WTC11 (cell line): ENCODE measurements at regions not wholly inside any gene's neighbourhood (a gene's known extent, or its start where the extent isn't known, plus 50 kb on each side); places are given as distances from the start of the nearest gene placed in this dataset.

ENCODE experiments used
- ATAC-seq: fragments of 200-7000 bp; cut with Tn5 transposase; 2 replicates; pipeline ENCODE4 v1.10.0; 2021; ENCODE audit warnings: mild to moderate bottlenecking, moderate library complexity
- CTCF ChIA-PET: fragments of 300-600 bp; sonication (Branson Sonifier 250); formaldehyde crosslinking; loops from one replicate; lab custom pipeline; 2021; ENCODE audit warnings: antibody characterized with exemption; lab: Charles Lee
- POLR2A ChIA-PET: fragments of 350-600 bp; sonication (Branson Sonifier 250); formaldehyde crosslinking; loops from one replicate; lab custom pipeline; 2021; ENCODE audit warnings: antibody characterized with exemption; lab: Charles Lee
- DNase-seq: peaks from one replicate; pipeline ENCODE4 v3.0.0; 2021; ENCODE audit warnings: low spot score
- H3K27ac Mint-ChIP-seq: 2 replicates; pipeline ENCODE4 v1.8.0; 2021; ENCODE audit warnings: mixed read lengths
- H3K27me3 Mint-ChIP-seq: 2 replicates; pipeline ENCODE4 v1.8.0; 2021; ENCODE audit warnings: low read depth, mild to moderate bottlenecking, moderate library complexity, mixed read lengths
- H3K36me3 Mint-ChIP-seq: 2 replicates; pipeline ENCODE4 v1.8.0; 2021; ENCODE audit warnings: mixed read lengths
- H3K4me1 Mint-ChIP-seq: 2 replicates; pipeline ENCODE4 v1.8.0; 2022; ENCODE audit warnings: mixed read lengths
- H3K4me3 Mint-ChIP-seq: 2 replicates; pipeline ENCODE4 v1.8.0; 2021; ENCODE audit warnings: mild to moderate bottlenecking, moderate library complexity, mixed read lengths
- H3K9me3 Mint-ChIP-seq: 2 replicates; pipeline ENCODE4 v1.8.0; 2021; ENCODE audit warnings: mixed read lengths
- AFF4 ChIP-seq: sonication (generic); formaldehyde crosslinking; IDR thresholded peaks from 2 replicates; pipeline ENCODE4 v1.8.1; 2023; ENCODE audit warnings: mild to moderate bottlenecking, missing genetic modification reagents, borderline replicate concordance
- ARID4B ChIP-seq: sonication (generic); formaldehyde crosslinking; IDR thresholded peaks from 2 replicates; pipeline ENCODE4 v1.8.0; 2023; ENCODE audit warnings: missing genetic modification reagents, mild to moderate bottlenecking, borderline replicate concordance
- ATF3 ChIP-seq: sonication (generic); formaldehyde crosslinking; conservative IDR thresholded peaks from 2 replicates; pipeline ENCODE4 v1.8.1; 2022; ENCODE audit warnings: mild to moderate bottlenecking, missing genetic modification reagents
- E2F1 ChIP-seq: sonication (generic); formaldehyde crosslinking; IDR thresholded peaks from 2 replicates; pipeline ENCODE4 v1.8.0; 2022; ENCODE audit warnings: mild to moderate bottlenecking, missing genetic modification reagents
- EMX1 ChIP-seq: fragments of 250-450 bp; sonication (Bioruptor Pico); IDR thresholded peaks from 2 replicates; pipeline ENCODE4 v1.8.0; 2021; ENCODE audit warnings: mild to moderate bottlenecking
- ERG ChIP-seq: fragments of 250-450 bp; sonication (Bioruptor Pico); IDR thresholded peaks from 2 replicates; pipeline ENCODE4 v1.8.0; 2021; ENCODE audit warnings: mild to moderate bottlenecking
- FOXK1 ChIP-seq: sonication (generic); formaldehyde crosslinking; IDR thresholded peaks from 2 replicates; pipeline ENCODE4 v1.8.0; 2022; ENCODE audit warnings: mild to moderate bottlenecking, moderate library complexity, missing genetic modification reagents
- GRHL2 ChIP-seq: fragments of 250-450 bp; sonication (Bioruptor Pico); IDR thresholded peaks from 2 replicates; pipeline ENCODE4 v1.8.0; 2022; ENCODE audit warnings: mild to moderate bottlenecking, moderate library complexity; ENCODE audit not compliant: insufficient replicate concordance, severe bottlenecking
- JAZF1 ChIP-seq: fragments of 250-450 bp; sonication (Bioruptor Pico); IDR thresholded peaks from 2 replicates; pipeline ENCODE4 v1.9.0; 2021; ENCODE audit warnings: moderate library complexity, mild to moderate bottlenecking, inconsistent platforms
- NFATC4 ChIP-seq: fragments of 250-450 bp; sonication (Bioruptor Pico); IDR thresholded peaks from 2 replicates; pipeline ENCODE4 v1.9.0; 2021; ENCODE audit warnings: mild to moderate bottlenecking
- NFYB ChIP-seq: sonication (generic); formaldehyde crosslinking; conservative IDR thresholded peaks from 2 replicates; pipeline ENCODE4 v1.8.0; 2022; ENCODE audit warnings: low read depth, missing genetic modification reagents
- PRRX2 ChIP-seq: fragments of 250-450 bp; sonication (Bioruptor Pico); IDR thresholded peaks from 2 replicates; pipeline ENCODE4 v1.8.0; 2021; ENCODE audit warnings: mild to moderate bottlenecking
- STAT6 ChIP-seq: sonication (generic); formaldehyde crosslinking; conservative IDR thresholded peaks from 2 replicates; pipeline ENCODE4 v1.8.1; 2023; ENCODE audit warnings: mild to moderate bottlenecking, low read depth, missing genetic modification reagents, moderate library complexity
- TCF7 ChIP-seq: sonication (generic); formaldehyde crosslinking; IDR thresholded peaks from 2 replicates; pipeline ENCODE4 v1.8.0; 2022; ENCODE audit warnings: mild to moderate bottlenecking, low read depth, missing genetic modification reagents, moderate library complexity
- TEAD4 ChIP-seq: sonication (generic); formaldehyde crosslinking; IDR thresholded peaks from 2 replicates; pipeline ENCODE4 v1.8.0; 2022; ENCODE audit warnings: mild to moderate bottlenecking, missing genetic modification reagents
- TP53 ChIP-seq: sonication (generic); formaldehyde crosslinking; IDR thresholded peaks from 2 replicates; pipeline ENCODE4 v1.8.1; 2023; ENCODE audit warnings: mild to moderate bottlenecking, missing genetic modification reagents
- ZNF138 ChIP-seq: sonication (generic); formaldehyde crosslinking; conservative IDR thresholded peaks from 2 replicates; pipeline ENCODE4 v1.8.1; 2022; ENCODE audit warnings: mild to moderate bottlenecking, moderate library complexity, missing genetic modification reagents
- ZNF423 ChIP-seq: fragments of 250-450 bp; sonication (Bioruptor Pico); IDR thresholded peaks from 2 replicates; pipeline ENCODE4 v2.1.2; 2022; ENCODE audit warnings: mild to moderate bottlenecking, moderate library complexity

- H3K36me3 Mint-ChIP-seq: no peaks in the 10 kb centered on the region
- ChIA-PET POLR2A (no interaction called here), CTCF (interaction anchor here (0.9 kb wide), 1 partner anchor 23 kb away, joined by 7 read pairs; no protein-coding TSS in a partner anchor)
- peaks cover 10% of the 10 kb centered on the region for H3K4me1 Mint-ChIP-seq
- no peaks in the 10 kb centered on the region for H3K9me3 Mint-ChIP-seq
- no peak for TF ChIP-seq FOXK1 (CRISPR knock-in tag)
- no peak for TF ChIP-seq AFF4 (CRISPR knock-in tag)
- TF ChIP-seq NFATC4 (CRISPR knock-in tag): no peak
- no peak for TF ChIP-seq PRRX2
- no peak for TF ChIP-seq ERG
- TF ChIP-seq NFYB (CRISPR knock-in tag): no peak
- TF ChIP-seq GRHL2 (CRISPR knock-in tag): no peak
- no peak for TF ChIP-seq ATF3 (CRISPR knock-in tag)
- no peak for TF ChIP-seq ZNF423 (CRISPR knock-in tag)
- TF ChIP-seq TP53 (CRISPR knock-in tag): no peak
- H3K4me3 Mint-ChIP-seq: no peak overlapping the region
- no peaks in the 10 kb centered on the region for H3K27me3 Mint-ChIP-seq
- no peak for DNase-seq
- H3K27ac Mint-ChIP-seq: no peak overlapping the region
- ATAC-seq: no peak
Observed at GRCh38 chr3:157888040-157888439, 218.2 kb downstream of the SHOX2 start.

- H3K36me3 Mint-ChIP-seq: peaks cover 28% of the 10 kb centered on the region
- H3K4me1 Mint-ChIP-seq: no peaks in the 10 kb centered on the region
- no peak overlapping the region for H3K27ac Mint-ChIP-seq
- ChIA-PET CTCF (no interaction called here), POLR2A (no interaction called here)
- ATAC-seq: no peak
- H3K9me3 Mint-ChIP-seq: peaks cover 36% of the 10 kb centered on the region
- H3K27me3 Mint-ChIP-seq: peaks cover 6% of the 10 kb centered on the region; the same call in 1 of the 2 replicates
- DNase-seq: no peak
- TF ChIP-seq JAZF1 (no peak), TCF7 (CRISPR knock-in tag) (no peak)
- H3K4me3 Mint-ChIP-seq: no peak overlapping the region
Observed at GRCh38 chr3:157876556-157876955, 229.7 kb downstream of the SHOX2 start.

GRCh38 chr3:157872902-157873301 lies 233.3 kb downstream of the SHOX2 start:
- CTCF ChIA-PET: no interaction called here
- peaks cover 2% of the 10 kb centered on the region for H3K9me3 Mint-ChIP-seq
- ATAC-seq (no peak), DNase-seq (no peak)
- H3K27ac Mint-ChIP-seq: no peak overlapping the region
- H3K4me3 Mint-ChIP-seq: no peak overlapping the region
- peaks cover under 1% of the 10 kb centered on the region; the same call in 1 of the 2 replicates for H3K36me3 Mint-ChIP-seq
- H3K4me1 Mint-ChIP-seq: peaks cover 13% of the 10 kb centered on the region
- POLR2A ChIA-PET: no interaction called here
- H3K27me3 Mint-ChIP-seq: no peaks in the 10 kb centered on the region
- TF ChIP-seq ZNF138 (CRISPR knock-in tag) (no peak), TP53 (CRISPR knock-in tag) (no peak), TEAD4 (CRISPR knock-in tag) (no peak), E2F1 (no peak), ARID4B (no peak), STAT6 (CRISPR knock-in tag) (no peak), EMX1 (CRISPR knock-in tag) (no peak), ATF3 (CRISPR knock-in tag) (no peak)
